ENCODE measurements at regions not wholly inside any gene's neighbourhood (a gene's known extent, or its start where the extent isn't known, plus 50 kb on each side); places are given as distances from the start of the nearest gene placed in this dataset.

DNA sequence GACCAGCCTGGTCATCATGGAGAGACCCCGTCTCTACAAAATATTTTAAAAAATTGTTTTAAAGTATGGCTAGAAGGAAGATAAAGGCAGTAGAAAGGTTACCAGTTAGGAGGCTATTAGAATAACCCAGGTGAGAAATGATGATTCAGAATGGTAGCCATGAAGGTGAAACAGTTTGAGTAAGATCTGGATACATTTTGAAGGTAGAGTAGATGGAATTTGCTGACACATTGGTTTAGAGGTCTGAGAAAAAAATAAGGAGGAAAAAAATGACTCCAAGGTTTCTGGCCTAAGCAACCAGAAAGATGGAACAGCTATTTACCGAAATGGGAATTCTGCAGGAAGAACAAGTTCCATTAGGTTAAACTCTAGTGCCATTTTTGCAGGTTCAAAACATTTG is 167.9 kb upstream of the TAB2 start:
- DNase-seq (ENCODE audit: low spot score): no peak

DNA sequence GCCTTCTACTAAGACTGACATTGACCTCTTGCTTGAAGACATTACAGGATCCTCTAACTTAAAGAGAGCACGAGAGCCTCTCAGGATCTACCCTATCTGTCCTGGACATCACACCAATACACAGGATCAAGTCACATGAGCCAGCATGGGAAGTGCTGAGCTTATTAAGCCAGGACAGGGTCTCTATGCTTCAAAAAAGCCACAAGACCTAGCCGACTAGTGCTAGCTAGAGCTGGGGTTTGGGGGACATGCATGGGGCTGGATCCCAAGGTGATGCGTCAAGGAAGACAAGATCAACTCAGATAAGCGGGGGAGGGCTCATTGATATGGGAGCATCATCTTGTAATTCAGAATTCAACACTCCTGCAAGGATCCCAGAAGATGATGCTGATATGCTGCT is 167.2 kb upstream of the TAB2 start:
- DNase-seq (ENCODE audit: low spot score): no peak

DNA sequence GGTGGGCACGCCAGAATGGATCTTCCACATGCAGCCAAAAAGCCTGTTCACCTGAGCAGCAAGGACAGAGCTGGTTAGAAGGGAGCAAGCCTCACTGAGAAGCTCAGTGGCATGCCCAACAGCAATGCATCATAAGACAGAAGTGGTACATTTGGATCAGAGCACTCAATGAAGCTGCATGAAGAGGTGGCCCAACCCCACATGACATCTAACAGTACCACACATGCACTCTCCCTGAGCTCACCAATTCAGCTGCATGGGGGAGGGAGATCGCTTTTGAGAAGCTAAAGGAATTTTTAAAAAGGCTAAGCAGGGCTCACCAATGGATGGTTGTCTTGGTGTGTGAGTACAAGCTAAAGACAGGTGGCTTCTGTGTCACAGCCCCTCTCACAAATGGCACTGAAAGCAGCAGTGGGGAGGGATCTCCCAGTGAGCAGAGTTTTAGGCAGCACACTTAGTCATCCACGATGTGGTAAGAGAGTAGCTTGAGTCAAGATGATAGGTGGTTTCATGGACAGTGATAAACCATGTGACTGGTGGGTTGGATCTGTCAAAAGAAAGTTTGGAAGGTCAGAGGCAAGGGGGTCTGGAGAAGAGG is 166.6 kb upstream of the TAB2 start:
- DNase-seq (ENCODE audit: low spot score): no peak

DNA sequence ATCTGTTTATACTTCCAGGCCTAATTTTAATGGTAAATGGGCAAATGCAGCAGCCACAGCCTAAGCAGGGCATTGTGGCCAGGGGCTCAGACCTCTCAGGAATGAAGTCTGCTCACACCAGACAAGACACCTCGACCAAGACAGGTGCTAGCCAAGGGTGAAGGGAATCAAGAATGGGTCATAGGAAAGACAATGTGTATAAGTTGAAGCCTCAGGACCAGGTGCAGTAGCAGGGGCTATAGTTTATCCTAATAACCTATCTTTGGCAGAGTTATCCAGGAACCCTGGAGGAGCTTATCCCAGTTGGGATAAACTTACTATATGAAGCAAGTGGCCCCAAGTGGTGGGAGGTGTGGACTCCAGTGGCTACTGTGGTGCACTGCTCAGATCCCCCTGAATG is 165.0 kb upstream of the TAB2 start:
- DNase-seq (ENCODE audit: low spot score): no peak

DNA sequence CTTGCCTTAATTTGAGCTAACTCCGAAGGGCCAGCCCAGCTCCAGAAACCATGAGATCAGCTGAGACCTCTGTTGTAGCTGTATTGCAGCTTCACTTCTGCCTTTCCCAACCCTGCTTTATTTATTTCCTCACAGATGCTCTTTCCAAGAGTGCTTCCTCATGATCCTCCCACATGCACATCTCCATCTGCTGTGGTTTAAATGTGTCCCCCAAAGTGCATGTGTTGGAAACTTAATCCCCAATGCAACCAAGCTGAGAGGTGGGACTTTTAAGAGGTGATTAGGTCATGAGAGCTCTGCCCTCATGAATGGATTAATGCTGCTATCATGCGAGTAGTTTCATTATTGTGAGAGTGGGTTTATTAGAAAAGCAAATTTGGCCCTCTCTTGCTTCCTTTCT is 164.4 kb upstream of the TAB2 start:
- no peak for DNase-seq (ENCODE audit: low spot score)

DNA sequence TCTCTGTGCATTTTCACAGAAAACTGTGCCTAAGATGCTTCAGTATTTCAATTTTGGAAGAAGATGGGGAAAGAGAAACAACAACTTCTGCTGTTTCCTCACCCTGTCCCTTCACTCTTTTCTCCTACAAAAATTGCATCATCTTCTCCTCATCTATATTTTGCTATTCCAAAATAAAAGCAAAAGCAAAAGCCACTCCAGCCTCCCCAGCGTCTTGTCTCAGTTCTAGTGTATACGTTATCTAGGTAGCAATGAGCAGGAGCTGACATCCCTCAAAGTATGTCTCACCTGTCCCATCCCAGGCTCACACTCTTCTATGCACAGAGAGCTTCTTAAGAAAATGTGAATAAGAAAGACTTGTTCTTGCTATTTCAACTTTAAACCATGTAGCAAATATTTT is 163.8 kb upstream of the TAB2 start:
- no peak for DNase-seq (ENCODE audit: low spot score)

DNA sequence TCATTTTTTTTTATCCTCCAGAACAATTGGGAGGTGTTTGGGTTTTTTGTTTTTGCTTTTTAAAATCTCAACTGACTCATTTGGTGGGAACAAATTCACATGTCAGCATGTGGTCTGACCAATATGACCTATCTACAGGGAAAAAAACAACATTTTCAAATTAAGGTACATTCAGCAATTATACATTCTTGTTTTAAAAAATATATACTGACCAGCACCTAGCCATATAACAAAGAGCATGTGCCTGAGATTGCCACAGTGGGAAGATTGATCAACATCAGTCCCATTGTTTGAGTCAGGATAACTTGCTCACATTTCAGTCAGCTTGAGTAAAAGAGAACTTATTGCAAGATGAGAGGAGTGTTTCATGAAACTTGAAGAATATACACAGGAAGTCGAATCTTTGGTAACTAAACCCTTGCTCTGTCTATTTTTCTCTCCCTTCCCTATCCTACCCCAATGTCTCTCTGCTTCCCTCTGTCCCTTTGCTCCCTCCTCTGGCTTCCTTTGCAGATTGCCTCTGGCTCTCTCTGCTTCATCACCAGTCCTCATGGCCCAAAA is 163.2 kb upstream of the TAB2 start:
- DNase-seq (ENCODE audit: low spot score): no peak

DNA sequence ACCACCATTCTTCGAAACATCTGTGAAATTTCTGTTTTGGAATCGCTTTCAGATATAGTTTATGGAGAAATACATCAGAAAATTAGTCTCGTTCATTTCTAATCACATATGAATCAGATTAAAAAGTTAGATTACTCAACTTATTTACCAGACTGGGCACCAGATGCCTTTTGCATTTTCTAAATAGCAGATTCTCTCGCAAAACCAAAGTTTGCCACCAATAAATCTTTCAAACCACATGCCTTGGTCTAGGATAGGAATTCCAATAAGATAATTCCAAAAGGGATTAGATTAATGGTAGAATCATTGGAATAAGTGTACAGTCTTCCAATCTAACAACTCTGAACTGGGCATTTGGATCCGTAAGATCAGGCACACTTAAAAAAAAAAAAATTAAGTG is 160.4 kb upstream of the TAB2 start:
- no peak for DNase-seq (ENCODE audit: low spot score)

DNA sequence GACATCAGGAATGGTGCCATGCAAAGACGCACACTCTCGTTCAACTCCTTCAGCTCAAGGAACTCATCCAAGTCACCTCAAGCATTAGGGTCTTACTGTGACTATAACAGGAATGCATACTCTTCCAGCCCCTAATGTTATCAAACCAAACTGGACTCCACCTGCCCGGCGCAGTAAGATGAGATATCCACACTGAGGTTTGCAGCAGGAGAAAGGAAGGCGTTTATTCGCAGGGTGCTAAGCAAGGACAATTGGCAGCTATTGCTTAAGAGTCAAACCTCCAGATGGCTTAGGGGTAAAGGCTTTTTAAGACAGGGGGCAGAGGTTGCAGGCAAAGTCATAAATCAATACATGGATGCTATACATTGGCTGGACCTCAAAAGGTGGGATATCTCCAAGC is 159.4 kb upstream of the TAB2 start:
- DNase-seq (ENCODE audit: low spot score): no peak

DNA sequence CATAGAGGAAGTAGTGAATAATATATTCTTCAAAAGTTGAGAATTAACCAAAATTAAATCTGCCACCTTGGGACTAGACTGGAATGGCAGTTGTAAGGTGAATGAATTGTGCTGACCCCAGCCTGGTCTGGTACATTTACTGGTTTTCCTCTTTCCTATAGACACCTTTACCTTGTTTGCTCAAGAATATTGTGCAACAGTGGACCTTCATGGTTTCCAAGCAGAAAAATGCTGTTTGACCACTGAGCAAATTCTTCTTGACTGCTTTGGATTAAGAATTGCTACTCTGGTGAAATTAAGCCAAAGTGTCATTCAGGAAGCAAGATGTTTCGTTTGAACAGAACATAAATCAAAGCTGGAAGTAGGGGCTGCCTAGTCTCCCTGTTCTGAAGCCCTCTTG is 156.6 kb upstream of the TAB2 start:
- no peak for DNase-seq (ENCODE audit: low spot score)

DNA sequence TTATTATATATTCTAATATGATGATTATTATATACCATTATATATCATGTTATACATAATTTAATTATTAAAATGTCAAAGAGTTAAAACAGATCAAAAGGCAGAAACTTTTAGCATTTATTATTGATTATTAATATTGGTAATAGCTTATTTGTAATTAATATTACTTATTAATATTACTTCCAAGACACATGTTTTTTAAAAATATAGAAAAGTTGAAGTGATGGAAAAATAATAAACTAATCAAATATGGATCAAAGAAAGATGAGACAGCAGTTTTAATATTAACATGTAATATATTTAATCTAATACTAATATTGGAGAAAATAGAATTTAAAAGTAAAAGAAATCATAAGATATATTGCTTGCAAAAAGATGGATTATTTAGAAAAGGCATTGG is 154.6 kb upstream of the TAB2 start:
- no peak for DNase-seq (ENCODE audit: low spot score)

DNA sequence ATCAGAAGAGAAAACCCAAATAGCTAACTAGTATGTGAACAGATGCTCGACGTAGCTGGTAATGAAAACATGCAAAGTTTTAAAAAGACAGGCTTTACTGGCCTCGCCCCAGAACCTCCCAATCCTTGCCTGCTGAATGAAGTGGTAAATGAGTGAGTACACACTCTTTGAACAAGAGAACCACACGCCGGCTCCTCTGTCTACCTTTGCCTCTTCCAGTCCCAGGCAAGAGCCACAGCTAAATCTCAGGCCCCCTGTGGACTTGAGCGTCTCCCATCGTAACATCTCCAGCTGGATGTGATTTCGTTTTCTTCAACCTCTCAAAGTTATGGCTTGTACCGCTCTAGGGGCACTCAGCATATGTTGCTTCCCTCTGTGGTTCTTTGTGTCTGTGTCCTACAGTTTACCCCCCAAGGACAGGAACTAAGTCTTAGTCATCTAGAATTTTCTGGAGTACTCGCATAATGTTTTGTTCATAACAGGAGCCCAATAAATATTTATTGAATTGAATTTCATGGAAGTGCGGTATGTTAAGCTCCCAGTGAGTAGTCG is 153.2 kb upstream of the TAB2 start:
- no peak for DNase-seq (ENCODE audit: low spot score)

DNA sequence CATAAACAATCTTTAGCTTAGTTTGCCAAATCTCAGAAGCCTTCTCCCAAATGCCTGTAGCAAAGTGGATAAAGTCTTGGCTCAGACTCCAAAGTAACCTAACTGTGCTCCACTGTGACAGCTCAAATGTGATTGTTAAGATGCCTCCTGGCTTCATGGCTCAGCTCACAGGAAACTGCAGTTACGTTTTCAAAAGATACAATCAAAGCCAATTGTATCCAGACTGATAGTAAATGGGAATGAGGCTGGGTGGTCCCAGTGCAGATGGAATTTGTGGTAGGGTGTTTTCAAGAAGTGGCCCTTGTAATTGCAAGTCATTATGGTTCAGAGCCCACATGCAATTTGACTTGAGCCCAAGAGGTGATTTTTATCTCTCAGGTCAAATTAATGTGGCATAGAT is 151.2 kb upstream of the TAB2 start:
- DNase-seq (ENCODE audit: low spot score): no peak

DNA sequence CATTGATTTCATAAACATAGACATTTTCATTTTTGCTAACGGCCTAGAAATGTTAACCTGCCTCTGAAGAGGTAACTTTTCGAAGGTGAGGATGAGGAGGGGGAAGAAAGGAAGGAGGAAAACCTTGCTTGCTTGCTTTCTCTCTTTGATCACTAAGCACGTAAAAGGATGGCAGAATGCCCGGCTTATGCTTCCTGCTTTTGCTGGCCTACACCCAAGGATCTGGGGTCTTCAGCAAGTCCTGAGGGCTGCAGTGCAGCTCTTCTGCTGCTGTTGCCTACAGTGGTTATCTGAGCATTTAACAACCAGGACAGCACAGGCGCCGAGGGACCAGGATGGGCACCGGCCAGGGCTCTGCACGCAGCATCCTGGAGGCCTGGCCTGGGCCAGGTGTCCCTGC is 150.8 kb upstream of the TAB2 start:
- DNase-seq (ENCODE audit: low spot score): no peak

DNA sequence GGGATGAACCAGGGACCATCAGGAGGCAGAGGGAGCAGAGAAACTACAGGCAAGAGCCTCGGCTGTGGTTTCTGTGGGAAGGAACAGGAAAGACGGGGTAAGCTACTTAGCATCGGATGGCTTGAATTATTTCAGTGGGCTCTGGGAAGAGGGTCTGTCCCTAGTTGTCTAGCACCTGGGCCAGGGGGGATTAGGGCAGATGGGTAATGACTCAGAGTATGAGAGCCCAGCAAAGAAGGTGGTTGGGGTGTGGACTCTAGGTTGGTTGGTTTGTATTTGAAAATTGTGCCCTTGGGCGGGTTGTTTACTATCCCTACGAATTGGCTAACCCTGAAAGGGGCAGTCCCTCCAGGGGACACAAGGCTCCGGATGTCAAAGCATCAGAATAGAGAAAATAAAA is 148.5 kb upstream of the TAB2 start:
- no peak for DNase-seq (ENCODE audit: low spot score)

DNA sequence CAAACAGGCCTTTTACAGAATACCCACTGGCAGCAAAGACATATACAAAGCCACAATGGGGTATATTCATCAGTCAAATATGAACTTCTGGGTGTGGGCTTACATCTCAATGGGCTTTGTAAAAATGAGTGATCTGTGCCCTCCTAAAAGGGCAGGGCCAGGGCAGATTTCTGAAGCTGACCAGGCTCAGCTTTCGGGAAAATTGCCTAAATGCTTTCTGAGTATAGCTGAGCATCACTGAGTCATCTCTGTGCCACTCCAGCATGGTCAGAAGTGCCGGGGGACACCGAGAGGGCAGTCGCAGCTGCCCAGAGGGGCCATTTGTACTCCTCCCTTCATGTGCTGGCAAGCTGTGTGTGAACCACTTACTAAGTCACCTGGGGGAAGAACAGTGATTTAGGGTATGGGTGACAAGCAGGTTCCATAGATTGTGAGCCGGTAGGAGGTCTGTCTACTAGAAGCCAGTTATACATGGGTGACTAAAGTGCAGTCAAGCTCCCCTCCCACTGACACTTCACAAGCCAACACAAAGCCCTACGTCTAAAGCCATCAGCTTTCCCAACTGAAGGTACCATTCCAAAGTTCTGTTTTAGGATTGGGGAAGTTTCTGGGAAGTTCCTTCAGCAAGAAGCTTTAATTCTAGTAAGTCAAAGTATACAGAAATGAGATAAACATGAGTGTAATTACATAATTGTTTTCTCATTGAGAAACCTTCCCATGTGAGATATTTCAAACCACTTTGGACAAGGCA is 147.6 kb upstream of the TAB2 start:
- DNase-seq (ENCODE audit: low spot score): no peak

DNA sequence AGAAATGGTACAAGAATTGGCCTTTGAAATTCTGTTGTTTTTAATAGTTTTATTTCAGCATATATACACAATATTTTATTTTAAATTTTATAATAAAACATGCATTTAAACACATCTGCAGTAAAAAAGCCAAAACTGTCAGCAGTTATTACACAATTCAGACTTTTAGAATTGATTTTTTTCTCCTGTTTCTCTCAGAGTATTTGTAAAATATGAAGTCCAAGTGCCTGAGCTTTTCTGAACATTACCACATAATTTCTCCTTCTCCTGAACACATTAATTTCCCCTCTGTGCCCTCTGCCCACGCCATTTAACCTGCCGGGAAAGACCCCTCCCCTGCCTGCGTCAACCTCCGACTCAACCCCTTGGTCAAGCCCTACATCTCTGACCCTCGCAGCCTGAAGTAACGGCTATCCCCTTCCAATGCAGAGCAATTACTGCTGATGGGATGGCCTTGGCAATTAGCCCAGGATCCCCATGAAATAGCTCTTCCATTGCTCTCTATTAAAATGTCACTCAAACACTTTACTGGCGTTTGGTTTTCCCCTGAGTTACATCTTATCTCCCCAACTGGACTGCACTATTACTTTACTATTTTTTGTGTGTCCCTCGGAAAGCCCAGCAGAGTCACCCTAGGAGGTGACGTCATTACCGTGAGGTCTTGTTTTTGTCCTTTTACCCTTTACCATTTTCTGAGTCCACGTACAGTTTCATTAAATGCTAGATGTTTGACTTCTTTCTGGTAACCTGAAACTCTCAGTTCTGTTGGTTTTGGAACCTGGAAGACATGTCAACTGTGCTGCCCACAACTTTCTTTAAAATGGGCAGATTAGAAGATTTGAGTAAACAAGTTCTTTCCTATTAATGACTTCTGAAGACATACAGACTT is 146.7 kb upstream of the TAB2 start:
- DNase-seq (ENCODE audit: low spot score): no peak

DNA sequence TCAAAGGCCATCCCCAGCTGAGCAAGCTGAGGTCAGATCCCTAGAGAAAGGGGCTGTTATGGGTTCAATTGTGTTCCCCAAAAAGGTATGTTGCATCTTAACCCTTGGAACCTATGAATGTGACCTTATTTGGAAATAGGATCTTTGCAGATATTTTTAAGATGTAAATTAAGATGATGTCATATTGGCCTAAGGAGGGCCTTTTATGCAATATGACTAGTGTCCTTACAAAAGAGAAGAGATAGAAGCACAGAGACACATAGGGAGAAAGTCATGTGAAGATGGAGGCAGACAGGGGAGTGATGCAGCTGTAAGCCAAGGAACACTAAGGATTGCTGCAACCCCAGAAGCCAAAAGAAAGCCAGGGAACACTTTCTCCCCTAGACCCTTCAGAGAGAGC is 144.3 kb upstream of the TAB2 start:
- DNase-seq (ENCODE audit: low spot score): no peak

DNA sequence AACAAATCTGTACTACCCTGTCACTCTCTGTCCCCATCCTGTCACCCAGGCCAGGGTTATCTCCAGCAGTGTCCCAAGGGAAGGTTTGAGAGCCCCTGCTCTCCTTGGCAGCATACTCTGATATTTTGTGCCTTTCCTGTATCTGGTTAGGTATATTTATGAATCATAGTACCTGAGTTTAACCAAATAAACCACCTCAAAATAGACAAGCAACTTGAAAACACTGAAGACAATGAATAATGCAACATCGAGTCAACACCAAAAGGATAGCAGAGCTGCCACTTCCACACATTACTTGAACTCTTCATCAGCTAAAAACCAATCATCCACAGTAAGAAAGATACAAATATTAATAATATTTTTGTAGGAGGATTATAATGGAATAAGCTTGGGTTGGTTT is 142.6 kb upstream of the TAB2 start:
- DNase-seq (ENCODE audit: low spot score): no peak

DNA sequence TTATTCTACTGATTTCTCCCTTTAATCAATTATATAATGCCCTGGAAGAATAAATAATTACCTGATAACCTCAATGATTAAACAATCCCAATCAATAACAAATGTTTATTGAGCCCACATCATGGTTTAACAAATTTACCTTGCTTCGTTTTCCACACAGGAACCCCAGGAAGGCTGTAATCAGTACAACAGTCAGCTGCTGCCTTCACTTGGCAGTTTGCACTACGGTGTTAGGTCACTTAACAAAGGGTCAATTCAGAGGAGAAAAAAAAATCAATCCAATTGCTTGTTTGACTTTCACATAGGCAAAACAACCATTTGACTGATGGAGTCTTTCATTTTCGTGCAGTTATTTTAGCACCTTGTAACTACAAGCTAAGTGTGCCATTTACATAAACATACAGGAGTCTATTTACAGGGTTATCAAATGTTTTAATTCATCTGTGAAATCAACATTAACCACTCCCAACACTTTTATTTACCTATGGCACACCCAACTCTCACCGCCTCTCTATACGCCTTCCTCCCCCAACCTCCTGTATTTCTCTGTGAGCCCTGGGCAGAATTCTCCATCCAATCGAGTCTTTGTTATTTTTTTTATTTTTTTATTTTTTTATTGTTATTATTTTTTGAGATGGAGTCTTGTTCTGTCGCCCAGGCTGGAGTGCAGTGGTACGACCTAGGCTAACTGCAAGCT is 140.4 kb upstream of the TAB2 start:
- DNase-seq (ENCODE audit: low spot score): no peak

DNA sequence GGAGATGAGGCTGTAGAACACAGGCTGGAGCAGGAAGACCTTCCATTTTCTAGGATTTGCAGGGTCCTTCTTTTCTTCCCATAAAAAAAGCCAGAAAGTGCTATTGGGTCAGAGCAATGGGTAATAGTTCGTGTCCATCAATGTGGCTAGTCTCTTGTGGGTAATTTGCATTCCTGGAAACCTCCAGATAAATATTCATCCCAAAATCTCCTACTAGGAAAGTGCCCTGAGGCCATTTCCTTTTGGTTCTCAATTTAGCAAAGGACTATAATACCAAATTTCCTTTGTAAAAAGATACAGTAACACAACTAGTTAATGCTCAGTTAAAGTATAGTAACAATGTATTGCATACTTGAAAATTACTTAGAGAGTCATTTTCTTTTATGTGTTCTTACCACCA is 138.1 kb upstream of the TAB2 start:
- DNase-seq (ENCODE audit: low spot score): no peak

DNA sequence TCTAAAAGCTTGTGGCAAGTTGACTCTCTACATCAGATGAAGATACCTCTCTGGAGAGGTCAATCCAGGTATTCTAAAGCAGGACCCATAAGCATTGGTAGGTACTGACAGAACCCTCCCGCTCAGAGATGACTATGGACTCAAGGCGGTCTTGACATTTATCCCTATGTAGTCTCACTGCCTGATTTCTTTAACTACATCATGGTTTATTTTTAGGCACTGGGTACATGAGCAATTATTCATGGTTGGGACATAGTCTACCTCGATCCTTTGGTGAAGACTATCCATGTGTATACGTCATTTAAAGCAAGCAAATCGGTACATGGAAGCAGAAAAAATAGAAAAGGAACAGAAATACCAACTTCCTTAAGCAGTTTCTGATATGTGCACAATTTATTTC is 136.2 kb upstream of the TAB2 start:
- DNase-seq (ENCODE audit: low spot score): no peak

All from GM03348 (cell line).